Peyer's patch (tissue), 4 donors: ENCODE measurements at regions not wholly inside any gene's neighbourhood (a gene's known extent, or its start where the extent isn't known, plus 50 kb on each side); places are given as distances from the start of the nearest gene placed in this dataset.

Source experiments
- DNase-seq, 3 donors: peaks; one replicate each; pipeline ENCODE4 v3.0.0-alpha.2; 2017 to 2019
- H3K27ac ChIP-seq, 4 donors: fragments of 200-600 bp; sonication (generic); one replicate each; pipeline ENCODE4 v1.5.1; 2016 to 2019
- H3K27me3 ChIP-seq, 2 donors: fragments of 200-600 bp; sonication (generic); one replicate each; pipeline ENCODE4 v1.5.1; 2019
- H3K36me3 ChIP-seq, 3 donors: fragments of 200-600 bp; sonication (generic); one replicate each; pipeline ENCODE4 v1.5.1; 2016 to 2019
- H3K4me1 ChIP-seq, 4 donors: fragments of 200-600 bp; sonication (generic); one replicate each; pipeline ENCODE4 v1.5.1; 2016 to 2019
- H3K4me3 ChIP-seq, 4 donors: fragments of 200-600 bp; sonication (generic); 1 replicate in 3 of 4; 2 replicates in 1 of 4; pipeline ENCODE4 v1.5.1; 2016 to 2019; ENCODE audit warnings: mild to moderate bottlenecking in 1 of 4
- H3K9me3 ChIP-seq, 4 donors: fragments of 200-600 bp; sonication (generic); one replicate each; pipeline ENCODE4 v1.5.1; 2016 to 2019; ENCODE audit warnings: mild to moderate bottlenecking in 1 of 4
- CTCF ChIP-seq, 6 experiments: fragments of 450-650 bp in 4 of 6; fragments of 200-600 bp in 2 of 6; sonication (generic) in 1 of 6; IDR thresholded peaks; one replicate each; pipeline ENCODE4 v1.5.1; 2017 to 2019; ENCODE audit warnings: antibody characterized with exemption in 6 of 6, mild to moderate bottlenecking in 3 of 6, moderate library complexity in 1 of 6
- POLR2A ChIP-seq, 2 donors: fragments of 450-650 bp; IDR thresholded peaks; one replicate each; pipeline ENCODE4 v1.5.1; 2017; ENCODE audit warnings: antibody characterized with exemption in 2 of 2, mild to moderate bottlenecking in 2 of 2, moderate library complexity in 2 of 2

GRCh38 chr2:220068846-220069245, 441.4 kb downstream of the SLC4A3 start:
- Histone ChIP-seq H3K27me3 (no peaks in the 10 kb centered on the region), H3K4me1 (no peaks in the 10 kb centered on the region), H3K27ac (no peak overlapping the region), H3K4me3 (no peak overlapping the region), H3K36me3 (no peaks in the 10 kb centered on the region), H3K9me3 (no peaks in the 10 kb centered on the region)
- TF ChIP-seq CTCF (IDR thresholded peaks at IDR 0.05) (no peak), POLR2A (IDR thresholded peaks at IDR 0.05) (no peak)
- DNase-seq: no peak

DNA sequence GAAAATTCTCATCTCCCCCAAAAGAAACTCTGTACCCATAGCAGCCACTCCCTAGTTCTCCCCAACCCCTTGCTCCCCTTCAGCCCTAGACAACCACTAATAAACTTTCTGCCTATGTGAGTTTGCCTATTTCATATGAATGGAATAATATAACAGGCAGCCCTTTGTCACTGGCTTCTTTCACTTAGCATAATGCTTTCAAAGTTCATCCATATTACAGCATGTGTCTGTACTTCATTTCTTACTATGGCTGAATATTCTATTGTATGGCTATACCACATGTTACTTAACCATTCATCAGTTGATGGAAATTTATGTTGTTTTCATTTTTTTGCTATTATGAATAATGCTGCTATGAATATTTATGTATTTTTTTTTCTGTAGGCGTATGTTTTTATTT, 442.9 kb downstream of the SLC4A3 start:
- no peaks in the 10 kb centered on the region for H3K9me3 ChIP-seq
- no peaks in the 10 kb centered on the region for H3K36me3 ChIP-seq
- H3K27me3 ChIP-seq: no peaks in the 10 kb centered on the region
- no peak overlapping the region for H3K4me3 ChIP-seq
- H3K4me1 ChIP-seq: no peaks in the 10 kb centered on the region
- TF ChIP-seq POLR2A (IDR thresholded peaks at IDR 0.05): no peak
- no peak for TF ChIP-seq CTCF (IDR thresholded peaks at IDR 0.05)
- DNase-seq: no peak
- no peak overlapping the region for H3K27ac ChIP-seq

GRCh38 chr2:220071696-220072095, 444.3 kb downstream of the SLC4A3 start:
- Histone ChIP-seq H3K4me3 (no peak overlapping the region), H3K4me1 (no peaks in the 10 kb centered on the region), H3K36me3 (no peaks in the 10 kb centered on the region), H3K27me3 (no peaks in the 10 kb centered on the region), H3K27ac (no peak overlapping the region), H3K9me3 (no peaks in the 10 kb centered on the region)
- no peak for DNase-seq
- TF ChIP-seq CTCF (IDR thresholded peaks at IDR 0.05): no peak
- no peak for TF ChIP-seq POLR2A (IDR thresholded peaks at IDR 0.05)

DNA sequence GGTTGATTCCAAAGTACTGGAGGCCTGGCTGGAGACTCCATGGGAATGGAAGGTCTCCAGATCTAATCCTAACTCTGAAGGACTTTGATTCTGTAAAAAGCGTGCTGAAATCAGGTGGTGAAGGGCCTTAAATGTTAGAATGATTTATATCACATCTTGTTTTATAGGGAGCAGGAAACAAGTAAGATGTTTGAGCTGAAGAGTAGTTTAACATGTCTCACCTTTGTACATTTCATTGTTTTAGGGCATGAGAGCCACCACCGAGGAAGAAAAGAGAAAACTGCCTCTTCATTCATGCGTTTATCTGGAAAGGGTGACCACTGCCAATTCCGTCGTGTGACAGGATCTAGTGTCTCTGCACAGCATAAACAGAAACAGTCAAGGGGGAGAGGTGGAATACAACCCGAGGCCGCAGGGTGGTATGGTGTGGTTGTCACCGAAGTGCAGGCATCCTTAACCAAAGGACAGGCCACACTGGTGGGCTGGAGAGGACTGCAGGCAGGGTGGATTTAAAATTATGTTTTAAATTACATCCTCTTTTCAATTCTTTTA, 445.3 kb downstream of the SLC4A3 start:
- no peak overlapping the region for H3K27ac ChIP-seq

DNA sequence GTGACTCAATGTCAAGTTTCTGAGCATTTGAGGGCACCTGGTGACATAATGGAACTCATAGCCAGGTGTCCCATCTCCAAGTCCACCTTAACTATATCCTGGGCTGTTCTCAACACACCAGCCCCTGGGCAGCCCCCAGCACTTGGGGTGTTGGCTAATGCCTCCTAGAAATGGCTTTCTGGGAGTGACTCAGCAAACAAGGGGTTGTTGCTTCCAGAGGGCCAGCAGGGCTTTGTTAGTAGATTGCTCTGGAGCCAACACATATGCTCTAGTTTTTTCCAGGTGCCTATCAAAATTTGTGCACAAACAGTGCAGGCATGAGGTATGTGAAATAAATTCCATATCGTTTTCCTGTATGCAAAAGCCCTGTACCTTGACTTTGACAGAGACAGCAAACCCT, 448.4 kb downstream of the SLC4A3 start:
- no peak for DNase-seq
- TF ChIP-seq CTCF (IDR thresholded peaks at IDR 0.05) (no peak), POLR2A (IDR thresholded peaks at IDR 0.05) (no peak)
- no peaks in the 10 kb centered on the region for H3K36me3 ChIP-seq
- H3K27ac ChIP-seq: no peak overlapping the region
- H3K4me3 ChIP-seq: no peak overlapping the region
- H3K4me1 ChIP-seq: no peaks in the 10 kb centered on the region
- no peaks in the 10 kb centered on the region for H3K9me3 ChIP-seq
- no peaks in the 10 kb centered on the region for H3K27me3 ChIP-seq

More for the DNA sequence above, 445.3 kb downstream of the SLC4A3 start:
- no peaks in the 10 kb centered on the region for H3K9me3 ChIP-seq
- no peak for DNase-seq
- H3K27me3 ChIP-seq: no peaks in the 10 kb centered on the region
- no peak overlapping the region for H3K4me3 ChIP-seq
- no peaks in the 10 kb centered on the region for H3K4me1 ChIP-seq
- no peaks in the 10 kb centered on the region for H3K36me3 ChIP-seq
- no peak for TF ChIP-seq POLR2A (IDR thresholded peaks at IDR 0.05)
- no peak for TF ChIP-seq CTCF (IDR thresholded peaks at IDR 0.05)

DNA sequence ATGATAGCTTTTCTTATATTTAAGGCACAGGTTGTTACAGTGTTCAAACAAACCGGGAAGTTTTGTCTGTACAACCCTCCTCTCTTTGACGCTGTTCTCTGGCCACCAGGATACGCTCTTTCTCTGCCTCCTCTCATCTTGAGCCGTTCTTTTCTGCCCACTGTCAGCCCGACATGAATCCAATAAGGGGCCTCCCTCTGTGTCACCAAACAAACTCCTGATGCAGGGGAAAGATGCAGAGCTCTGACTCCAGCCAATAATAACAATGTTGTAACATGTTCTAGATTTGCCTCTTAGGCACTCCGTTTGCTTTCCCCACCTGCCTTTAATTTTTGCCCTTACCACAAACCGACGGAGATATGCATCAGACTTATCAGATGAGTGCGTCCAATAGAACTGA, 449.3 kb downstream of the SLC4A3 start:
- no peak for TF ChIP-seq POLR2A (IDR thresholded peaks at IDR 0.05)
- TF ChIP-seq CTCF (IDR thresholded peaks at IDR 0.05): no peak
- no peaks in the 10 kb centered on the region for H3K36me3 ChIP-seq
- no peaks in the 10 kb centered on the region for H3K4me1 ChIP-seq
- no peak for DNase-seq
- H3K27ac ChIP-seq: no peak overlapping the region
- H3K9me3 ChIP-seq: no peaks in the 10 kb centered on the region
- no peaks in the 10 kb centered on the region for H3K27me3 ChIP-seq
- no peak overlapping the region for H3K4me3 ChIP-seq
